ENCODE measurements at regions not wholly inside any gene's neighbourhood (a gene's known extent, or its start where the extent isn't known, plus 50 kb on each side); places are given as distances from the start of the nearest gene placed in this dataset.

DNA sequence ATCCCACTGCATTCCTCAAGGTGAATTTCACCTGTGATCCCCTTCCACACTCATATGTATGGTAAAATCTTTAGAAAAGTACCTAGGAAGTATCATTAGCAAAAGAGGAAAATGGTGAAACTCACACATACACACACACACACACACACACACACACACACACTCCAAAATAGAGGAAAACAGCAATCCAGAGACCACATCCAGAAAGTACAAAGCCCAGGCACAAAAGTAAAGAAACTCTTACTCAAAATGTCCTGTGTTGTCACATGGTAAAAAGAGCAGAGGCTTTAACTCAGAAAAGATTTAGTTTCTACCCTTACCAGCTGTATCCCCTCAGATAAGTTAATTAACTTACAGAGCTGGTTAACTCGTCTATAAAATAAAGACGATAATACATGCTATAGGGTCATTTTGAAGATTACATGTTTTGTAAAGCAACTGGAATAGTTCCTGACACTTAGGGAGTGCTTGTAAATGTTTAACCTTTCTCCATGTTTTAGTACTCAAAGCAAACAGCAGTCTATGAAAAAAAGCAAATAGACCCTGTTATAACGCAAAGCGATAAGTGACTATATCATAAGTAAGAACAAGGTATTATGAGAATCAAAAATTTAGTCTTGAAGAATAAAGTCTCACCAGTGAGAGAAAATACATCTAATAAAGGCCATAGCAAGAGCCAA, 360.0 kb upstream of the LRATD1 start (continued):
- no peak for TF ChIP-seq HSF1 (IDR thresholded peaks at IDR 0.05; ENCODE audit: low read depth, low read length)
- no peak for TF ChIP-seq LARP7 (IDR thresholded peaks at IDR 0.05)
- TF ChIP-seq SUPT20H (IDR thresholded peaks at IDR 0.05; ENCODE audit: borderline replicate concordance, control insufficient read depth, low read depth, low read length): no peak
- TF ChIP-seq BCL11A (IDR thresholded peaks at IDR 0.05; ENCODE audit: low read depth, low read length): no peak
- TF ChIP-seq, protein P1, sequence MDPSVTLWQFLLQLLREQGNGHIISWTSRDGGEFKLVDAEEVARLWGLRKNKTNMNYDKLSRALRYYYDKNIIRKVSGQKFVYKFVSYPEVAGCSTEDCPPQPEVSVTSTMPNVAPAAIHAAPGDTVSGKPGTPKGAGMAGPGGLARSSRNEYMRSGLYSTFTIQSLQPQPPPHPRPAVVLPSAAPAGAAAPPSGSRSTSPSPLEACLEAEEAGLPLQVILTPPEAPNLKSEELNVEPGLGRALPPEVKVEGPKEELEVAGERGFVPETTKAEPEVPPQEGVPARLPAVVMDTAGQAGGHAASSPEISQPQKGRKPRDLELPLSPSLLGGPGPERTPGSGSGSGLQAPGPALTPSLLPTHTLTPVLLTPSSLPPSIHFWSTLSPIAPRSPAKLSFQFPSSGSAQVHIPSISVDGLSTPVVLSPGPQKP (IDR thresholded peaks at IDR 0.05; ENCODE audit: low read depth, low read length): no peak
- no peak for TF ChIP-seq RCOR1 (conservative IDR thresholded peaks at IDR 0.05; ENCODE audit: low read depth, low read length)
- TF ChIP-seq, protein P2, sequence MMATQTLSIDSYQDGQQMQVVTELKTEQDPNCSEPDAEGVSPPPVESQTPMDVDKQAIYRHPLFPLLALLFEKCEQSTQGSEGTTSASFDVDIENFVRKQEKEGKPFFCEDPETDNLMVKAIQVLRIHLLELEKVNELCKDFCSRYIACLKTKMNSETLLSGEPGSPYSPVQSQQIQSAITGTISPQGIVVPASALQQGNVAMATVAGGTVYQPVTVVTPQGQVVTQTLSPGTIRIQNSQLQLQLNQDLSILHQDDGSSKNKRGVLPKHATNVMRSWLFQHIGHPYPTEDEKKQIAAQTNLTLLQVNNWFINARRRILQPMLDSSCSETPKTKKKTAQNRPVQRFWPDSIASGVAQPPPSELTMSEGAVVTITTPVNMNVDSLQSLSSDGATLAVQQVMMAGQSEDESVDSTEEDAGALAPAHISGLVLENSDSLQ (IDR thresholded peaks at IDR 0.05): no peak
- no peak for TF ChIP-seq IRF4 (IDR thresholded peaks at IDR 0.05; ENCODE audit: low read depth, low read length)
- no peak for TF ChIP-seq ATF7 (IDR thresholded peaks at IDR 0.05; ENCODE audit: low read depth)
- TF ChIP-seq POU2F2 (IDR thresholded peaks at IDR 0.05; ENCODE audit: borderline replicate concordance, low read depth, low read length): no peak

DNA sequence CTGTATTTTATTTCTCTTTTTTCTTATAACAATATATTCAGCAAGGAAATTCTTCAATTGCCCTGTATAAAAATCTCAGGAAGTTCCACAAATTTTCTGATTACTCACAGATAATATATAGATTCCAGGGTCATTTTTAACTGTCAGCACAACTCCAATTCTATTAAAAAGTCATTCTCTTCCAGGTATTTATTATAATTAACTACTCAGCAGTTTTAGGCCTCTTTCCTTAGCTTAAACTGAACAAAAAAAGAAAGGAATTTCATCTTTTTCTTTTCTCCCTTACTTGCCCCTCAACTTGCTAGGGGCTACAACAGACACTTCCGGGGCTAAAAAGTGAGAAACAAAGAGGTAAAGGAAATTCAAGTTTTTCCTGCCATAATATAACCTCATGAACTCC, 358.9 kb upstream of the LRATD1 start:
- Histone ChIP-seq H2AFZ (ENCODE audit: control insufficient read depth, low read depth, low read length) (no peak overlapping the region), H3K9ac (ENCODE audit: control insufficient read depth, insufficient read depth, low read length) (no peak overlapping the region), H3K36me3 (ENCODE audit: control insufficient read depth in 2 of 2, insufficient read depth in 2 of 2, low read length in 1 of 2) (no peaks in the 10 kb centered on the region), H3K9me3 (replicated peaks; ENCODE audit: control insufficient read depth, insufficient read depth, low read length) (no peaks in the 10 kb centered on the region; the same call in 2 of the 3 replicates), H3K27ac (ENCODE audit: control insufficient read depth, insufficient read depth) (no peak overlapping the region), H3K27me3 (replicated peaks in 1 of 2; ENCODE audit: control insufficient read depth in 2 of 2, insufficient read depth in 2 of 2, low read length in 1 of 2) (no peaks in the 10 kb centered on the region), H3K4me2 (ENCODE audit: control insufficient read depth, insufficient read depth) (no peak overlapping the region), H3K4me3 (no peak overlapping the region), H4K20me1 (ENCODE audit: control insufficient read depth, insufficient read depth) (no peaks in the 10 kb centered on the region), H3K79me2 (ENCODE audit: control insufficient read depth, insufficient read depth, low read length) (no peaks in the 10 kb centered on the region), H3K4me1 (ENCODE audit: control insufficient read depth, insufficient read depth, low read length) (no peaks in the 10 kb centered on the region)
- 6% methylated on average over 1 of the region's 1 CpG for WGBS (ENCODE audit: insufficient coverage, insufficient replicate concordance, low lambda C conversion rate, missing lambda C conversion rate)
- ChIA-PET CTCF (no interaction called here), RAD21 (ENCODE audit: unreplicated experiment) (no interaction called here), SMC1A (ENCODE audit: uncharacterized antibody, unreplicated experiment) (no interaction called here), POLR2A (no interaction called here)
- intact Hi-C loops (cut with micrococcal nuclease; ENCODE audit: unreplicated experiment): no loop called here
- BruUV-seq (replicated peaks): no TSS peak
- ATAC-seq: no peak
- no peak for DNase-seq (ENCODE audit: low read depth, low spot score)
- in situ Hi-C loops (cut with MboI): no loop called here
- FAIRE-seq: no peak
- no peak for TF ChIP-seq SUZ12 (IDR thresholded peaks at IDR 0.05; ENCODE audit: unreplicated experiment)
- TF ChIP-seq ZSCAN29 (IDR thresholded peaks at IDR 0.05): no peak
- no peak for TF ChIP-seq E4F1 (IDR thresholded peaks at IDR 0.05; ENCODE audit: borderline replicate concordance, partially characterized antibody)
- no peak for TF ChIP-seq PAX5 (IDR thresholded peaks at IDR 0.05; ENCODE audit: borderline replicate concordance, low read depth, low read length)
- TF ChIP-seq NFIC (IDR thresholded peaks at IDR 0.05; ENCODE audit: low read depth, low read length): no peak
